Mucosa of stomach (tissue), 1 donor: ENCODE measurements at regions not wholly inside any gene's neighbourhood (a gene's known extent, or its start where the extent isn't known, plus 50 kb on each side); places are given as distances from the start of the nearest gene placed in this dataset.

Experiments
- H3K27me3 ChIP-seq: one replicate; pipeline ENCODE4 v1.7.0; 2013; ENCODE audit warnings: mild to moderate bottlenecking, low read length; ENCODE audit not compliant: control insufficient read depth, insufficient read depth
- H3K36me3 ChIP-seq: one replicate; pipeline ENCODE4 v1.7.0; 2013; ENCODE audit warnings: low read length; ENCODE audit not compliant: control insufficient read depth, insufficient read depth
- H3K4me1 ChIP-seq: one replicate; pipeline ENCODE4 v1.7.0; 2013; ENCODE audit warnings: mild to moderate bottlenecking, low read length; ENCODE audit not compliant: control insufficient read depth, insufficient read depth
- H3K4me3 ChIP-seq: one replicate; pipeline ENCODE4 v1.7.0; 2013; ENCODE audit warnings: low read length
- H3K9ac ChIP-seq: one replicate; pipeline ENCODE4 v1.7.0; 2013; ENCODE audit warnings: mild to moderate bottlenecking, low read length, moderate library complexity
- H3K9me3 ChIP-seq: one replicate; pipeline ENCODE4 v1.7.0; 2013; ENCODE audit warnings: mild to moderate bottlenecking, low read length, moderate library complexity; ENCODE audit not compliant: control insufficient read depth
- donor health status: Pancreatic carcinoma.

GRCh38 chr1:88118176-88118845, 565.8 kb upstream of the PKN2 start:
- Histone ChIP-seq H3K4me1 (no peaks in the 10 kb centered on the region), H3K9ac (no peak overlapping the region), H3K36me3 (no peaks in the 10 kb centered on the region), H3K27me3 (no peaks in the 10 kb centered on the region), H3K9me3 (no peaks in the 10 kb centered on the region), H3K4me3 (no peak overlapping the region)

- Histone ChIP-seq H3K9ac (no peak overlapping the region), H3K4me3 (no peak overlapping the region), H3K27me3 (no peaks in the 10 kb centered on the region), H3K36me3 (no peaks in the 10 kb centered on the region), H3K9me3 (no peaks in the 10 kb centered on the region), H3K4me1 (no peaks in the 10 kb centered on the region)
Observed at GRCh38 chr1:88124614-88125013, 559.5 kb upstream of the PKN2 start.

- Histone ChIP-seq H3K4me1 (no peaks in the 10 kb centered on the region), H3K36me3 (no peaks in the 10 kb centered on the region), H3K9me3 (no peaks in the 10 kb centered on the region), H3K9ac (no peak overlapping the region), H3K4me3 (no peak overlapping the region), H3K27me3 (no peaks in the 10 kb centered on the region)
Observed at GRCh38 chr1:88126467-88126866, 557.6 kb upstream of the PKN2 start.

GRCh38 chr1:88133991-88134390, 550.1 kb upstream of the PKN2 start:
- Histone ChIP-seq H3K4me3 (no peak overlapping the region), H3K9me3 (no peaks in the 10 kb centered on the region), H3K9ac (no peak overlapping the region), H3K27me3 (no peaks in the 10 kb centered on the region), H3K4me1 (no peaks in the 10 kb centered on the region), H3K36me3 (no peaks in the 10 kb centered on the region)

- Histone ChIP-seq H3K27me3 (no peaks in the 10 kb centered on the region), H3K4me3 (no peak overlapping the region), H3K4me1 (no peaks in the 10 kb centered on the region), H3K36me3 (no peaks in the 10 kb centered on the region), H3K9ac (no peak overlapping the region), H3K9me3 (no peaks in the 10 kb centered on the region)
Observed at GRCh38 chr1:88134983-88135921, 548.8 kb upstream of the PKN2 start.

GRCh38 chr1:88139633-88140032, 544.4 kb upstream of the PKN2 start:
- no peak overlapping the region for H3K4me3 ChIP-seq
- no peaks in the 10 kb centered on the region for H3K9me3 ChIP-seq

GRCh38 chr1:88140325-88140724, 543.7 kb upstream of the PKN2 start:
- Histone ChIP-seq H3K9me3 (no peaks in the 10 kb centered on the region), H3K27me3 (no peaks in the 10 kb centered on the region), H3K36me3 (no peaks in the 10 kb centered on the region), H3K4me1 (no peaks in the 10 kb centered on the region), H3K4me3 (no peak overlapping the region), H3K9ac (no peak overlapping the region)

More at GRCh38 chr1:88139633-88140032, 544.4 kb upstream of the PKN2 start:
- no peaks in the 10 kb centered on the region for H3K27me3 ChIP-seq
- H3K36me3 ChIP-seq: no peaks in the 10 kb centered on the region
- no peaks in the 10 kb centered on the region for H3K4me1 ChIP-seq
- no peak overlapping the region for H3K9ac ChIP-seq

- Histone ChIP-seq H3K9ac (no peak overlapping the region), H3K4me3 (no peak overlapping the region), H3K27me3 (no peaks in the 10 kb centered on the region), H3K36me3 (no peaks in the 10 kb centered on the region), H3K9me3 (no peaks in the 10 kb centered on the region), H3K4me1 (no peaks in the 10 kb centered on the region)
Observed at GRCh38 chr1:88141499-88142074, 542.5 kb upstream of the PKN2 start.

GRCh38 chr1:88145752-88146151, 538.3 kb upstream of the PKN2 start:
- H3K4me1 ChIP-seq: no peaks in the 10 kb centered on the region
- H3K27me3 ChIP-seq: no peaks in the 10 kb centered on the region
- H3K9me3 ChIP-seq: no peaks in the 10 kb centered on the region
- H3K36me3 ChIP-seq: no peaks in the 10 kb centered on the region
- H3K4me3 ChIP-seq: no peak overlapping the region
- no peak overlapping the region for H3K9ac ChIP-seq

GRCh38 chr1:88149686-88150085, 534.4 kb upstream of the PKN2 start:
- Histone ChIP-seq H3K9ac (no peak overlapping the region), H3K27me3 (no peaks in the 10 kb centered on the region), H3K9me3 (no peaks in the 10 kb centered on the region), H3K4me1 (no peaks in the 10 kb centered on the region), H3K36me3 (no peaks in the 10 kb centered on the region), H3K4me3 (no peak overlapping the region)

GRCh38 chr1:88150330-88150729, 533.7 kb upstream of the PKN2 start:
- H3K4me3 ChIP-seq: no peak overlapping the region
- H3K9me3 ChIP-seq: no peaks in the 10 kb centered on the region
- no peaks in the 10 kb centered on the region for H3K4me1 ChIP-seq
- no peaks in the 10 kb centered on the region for H3K27me3 ChIP-seq
- no peaks in the 10 kb centered on the region for H3K36me3 ChIP-seq
- no peak overlapping the region for H3K9ac ChIP-seq

GRCh38 chr1:88163187-88163586, 520.9 kb upstream of the PKN2 start:
- Histone ChIP-seq H3K36me3 (no peaks in the 10 kb centered on the region), H3K9ac (no peak overlapping the region), H3K4me3 (no peak overlapping the region), H3K27me3 (no peaks in the 10 kb centered on the region), H3K4me1 (no peaks in the 10 kb centered on the region), H3K9me3 (no peaks in the 10 kb centered on the region)
